HG03558 (cell line): ENCODE measurements at regions not wholly inside any gene's neighbourhood (a gene's known extent, or its start where the extent isn't known, plus 50 kb on each side); places are given as distances from the start of the nearest gene placed in this dataset.

ENCODE experiments used
- ATAC-seq: cut with Tn5 transposase; IDR thresholded peaks from one replicate; pipeline ENCODE4 v1.9.1; 2021; ENCODE audit warnings: moderate number of reproducible peaks; ENCODE audit not compliant: unreplicated experiment; ENCODE audit errors: extremely low read depth

DNA sequence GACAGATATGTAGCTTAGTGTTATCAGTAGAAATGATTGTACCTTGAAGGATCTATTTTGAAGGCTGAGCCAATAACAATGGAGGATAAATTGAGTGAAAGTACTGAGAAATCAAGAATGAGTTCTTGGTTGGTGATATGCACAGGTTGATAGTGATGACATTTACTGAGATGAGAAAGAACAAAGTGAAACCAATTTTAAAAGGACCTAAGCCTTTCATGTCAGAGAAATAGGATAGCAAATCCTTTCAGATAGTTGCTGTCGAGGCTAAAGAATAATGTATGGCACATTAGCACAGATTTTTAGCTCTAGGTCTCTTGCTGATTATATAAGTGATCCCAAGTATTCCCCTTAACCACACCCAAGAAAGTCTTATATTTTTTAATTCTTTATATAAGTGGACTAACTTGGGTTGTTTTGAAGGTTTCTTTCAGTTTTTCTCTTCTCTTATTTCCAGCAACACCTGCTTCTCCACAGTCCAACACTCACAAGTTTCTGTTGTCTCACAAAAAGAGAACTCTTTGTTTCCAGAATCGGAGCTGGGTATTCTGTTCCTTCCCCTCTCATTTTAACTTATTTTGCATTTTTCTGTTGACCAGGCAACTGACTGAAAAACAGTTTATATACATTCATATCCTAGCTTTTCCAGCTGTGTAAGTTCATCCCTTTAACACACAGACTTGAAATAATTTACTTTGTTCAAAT lies 286.9 kb upstream of the ATP10B start:
- ATAC-seq, result no peak

DNA sequence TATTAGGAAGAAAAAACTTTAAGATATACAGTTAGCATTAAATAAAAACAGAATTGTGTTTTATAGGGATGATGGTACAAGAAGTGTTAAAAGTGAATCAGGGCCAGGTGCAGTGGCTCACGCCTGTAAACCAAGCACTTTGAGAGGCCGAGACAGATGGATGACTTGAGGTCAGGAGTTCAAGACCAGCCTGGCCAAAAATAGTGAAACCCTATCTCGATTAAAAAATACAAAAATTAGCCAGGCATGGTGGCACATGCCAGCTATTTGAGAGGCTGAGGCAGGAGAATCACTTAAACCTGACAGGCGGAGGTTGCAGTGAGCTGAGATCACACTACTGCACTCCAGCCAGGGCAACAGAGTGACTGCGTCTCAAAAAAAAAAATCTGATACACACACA lies 282.9 kb upstream of the ATP10B start:
- no peak for ATAC-seq

DNA sequence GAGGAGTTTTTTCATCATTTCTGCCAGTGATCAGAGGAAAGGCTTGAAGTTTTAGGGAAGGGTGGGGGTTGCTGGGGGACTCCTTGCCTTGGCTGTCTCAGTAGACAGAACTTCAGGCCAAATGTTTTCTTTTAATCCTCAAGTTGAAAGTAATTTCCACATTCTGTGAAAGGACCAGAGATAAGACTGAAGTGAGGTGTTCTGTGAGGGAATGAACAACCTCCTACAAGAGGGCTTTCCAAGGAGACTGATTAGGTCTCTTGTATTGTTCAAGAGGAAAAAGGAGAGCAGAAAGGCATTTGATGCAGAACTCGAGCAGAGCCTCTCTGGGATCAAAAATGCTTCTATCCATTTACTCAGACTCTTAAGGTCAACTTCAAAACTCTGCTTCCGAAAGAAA lies 282.1 kb upstream of the ATP10B start:
- ATAC-seq, result no peak

- no peak for ATAC-seq
Observed at GRCh38 chr5:161115941-161116340, 263.9 kb upstream of the ATP10B start.

DNA sequence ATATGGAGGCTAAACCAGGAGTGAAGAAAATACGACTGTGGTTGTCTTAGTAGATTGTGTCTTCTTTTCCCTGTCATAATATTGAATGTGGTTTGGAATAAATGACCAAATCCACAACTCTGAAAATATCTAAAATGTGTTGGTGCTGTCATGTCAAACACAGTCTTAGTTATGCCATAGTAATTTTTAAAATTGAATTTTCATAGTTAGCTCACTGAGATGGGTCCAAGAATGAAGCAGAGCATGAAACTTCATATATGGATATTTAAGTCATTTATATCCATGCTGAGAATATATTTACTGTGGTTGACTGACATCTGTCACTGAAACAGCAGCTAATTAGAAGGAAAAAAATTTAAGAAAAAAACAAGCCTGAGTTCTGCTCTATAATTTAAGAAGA lies 260.4 kb upstream of the ATP10B start:
- ATAC-seq, result no peak

DNA sequence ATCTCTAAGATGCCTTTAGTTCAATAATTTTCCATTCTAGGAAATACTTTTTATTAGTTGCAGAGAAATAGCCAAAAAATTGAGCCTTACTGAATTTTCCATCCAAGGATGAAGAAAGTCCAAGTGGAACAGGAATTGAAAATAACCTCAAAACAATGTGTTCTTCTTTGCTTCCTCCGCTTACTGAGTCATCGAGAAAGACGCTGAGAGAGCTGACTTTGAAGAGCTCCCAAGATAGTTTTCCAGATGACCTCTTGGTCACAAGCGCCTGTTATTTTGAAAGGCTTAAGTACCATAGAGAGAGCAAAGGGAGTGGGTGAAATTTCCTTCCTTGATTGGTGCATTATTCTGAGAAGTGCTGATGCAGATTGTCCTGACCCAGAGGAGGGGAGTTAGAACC lies 253.5 kb upstream of the ATP10B start:
- ATAC-seq, result no peak

GRCh38 chr5:161098516-161098915 lies 246.5 kb upstream of the ATP10B start:
- ATAC-seq, result no peak

GRCh38 chr5:161096581-161096980 lies 244.6 kb upstream of the ATP10B start:
- no peak for ATAC-seq

GRCh38 chr5:161095953-161096352 lies 243.9 kb upstream of the ATP10B start:
- ATAC-seq, result no peak

DNA sequence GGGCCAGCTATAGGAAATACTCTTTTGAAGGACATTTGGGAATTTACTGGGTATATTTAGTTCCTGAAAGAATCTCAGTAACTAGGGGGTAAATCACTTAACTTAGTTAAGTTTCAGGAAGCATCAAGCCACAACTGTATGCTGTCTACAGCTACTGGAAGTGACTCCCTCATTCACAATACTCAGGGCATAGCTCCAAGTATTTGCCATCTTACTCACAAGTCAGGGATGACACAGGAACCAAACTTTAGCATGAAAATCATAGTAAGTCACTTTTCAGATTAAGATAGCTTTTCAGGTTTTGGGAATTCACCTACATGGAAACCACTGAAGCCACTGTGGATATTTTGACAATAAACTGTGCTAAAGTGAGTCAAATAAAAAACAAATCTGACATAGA lies 242.4 kb upstream of the ATP10B start:
- ATAC-seq, result no peak

- no peak for ATAC-seq
Observed at GRCh38 chr5:161093100-161093499, 241.1 kb upstream of the ATP10B start.

DNA sequence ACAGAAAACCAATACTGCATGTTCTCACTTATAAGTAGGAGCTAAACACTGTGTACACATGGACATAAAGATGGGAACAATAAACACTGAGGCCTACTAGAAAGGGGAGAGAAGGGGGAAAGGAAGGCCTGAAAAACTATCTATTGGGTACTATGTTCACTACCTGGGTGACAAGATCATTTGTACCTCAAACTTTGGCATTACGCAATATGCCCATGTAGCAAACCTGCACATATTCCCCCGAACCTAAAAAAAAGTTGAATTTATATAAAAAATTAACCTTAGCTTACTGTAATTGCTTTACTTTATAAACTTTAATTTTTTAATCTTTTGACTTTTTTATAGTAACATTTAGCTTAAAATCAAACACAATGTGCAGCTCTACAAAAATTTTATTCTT lies 237.6 kb upstream of the ATP10B start:
- no peak for ATAC-seq

- no peak for ATAC-seq
Observed at GRCh38 chr5:161086461-161086860, 234.4 kb upstream of the ATP10B start.

- no peak for ATAC-seq
Observed at GRCh38 chr5:161085056-161085455, 233.0 kb upstream of the ATP10B start.

GRCh38 chr5:161084115-161084514 lies 232.1 kb upstream of the ATP10B start:
- ATAC-seq, result no peak

DNA sequence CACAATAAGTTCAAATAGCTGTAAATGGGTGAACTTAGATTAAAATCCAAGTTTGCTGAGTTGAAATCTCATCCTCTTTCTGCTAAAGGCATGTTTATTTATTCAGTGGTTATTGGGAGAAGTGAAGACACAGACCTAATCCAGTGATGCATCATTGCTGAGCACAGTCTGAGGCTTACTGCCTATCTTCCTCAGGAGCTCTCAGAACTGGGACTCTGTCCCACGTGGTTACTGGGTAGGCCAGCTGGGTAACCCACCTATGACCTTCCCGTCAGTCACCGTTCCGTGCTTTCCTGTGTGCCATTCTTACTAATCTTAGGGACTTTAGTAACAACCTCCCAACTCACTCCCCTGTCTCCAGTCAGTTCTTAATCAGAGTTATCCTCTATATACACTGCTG lies 226.8 kb upstream of the ATP10B start:
- no peak for ATAC-seq

- no peak for ATAC-seq
Observed at GRCh38 chr5:161077936-161078545, 226.0 kb upstream of the ATP10B start.

DNA sequence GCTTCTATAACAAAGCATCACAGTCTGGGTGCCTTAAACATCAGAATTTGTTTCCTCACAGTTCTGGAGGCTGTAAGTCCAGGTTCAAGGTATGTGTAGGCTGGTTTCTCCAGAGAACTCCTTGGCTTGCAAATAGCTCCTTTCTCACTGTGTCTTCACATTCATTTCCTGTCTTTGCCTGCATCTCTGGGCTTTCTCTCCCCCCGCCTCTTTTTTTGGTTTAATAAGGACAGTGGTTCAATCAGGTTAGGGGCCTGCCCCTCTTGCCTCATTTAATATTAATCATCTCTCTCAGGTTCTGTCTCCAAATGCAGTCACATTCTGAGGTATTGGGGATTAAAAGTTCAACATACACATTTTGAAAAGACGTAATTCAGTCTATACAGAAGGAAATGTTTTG lies 225.5 kb upstream of the ATP10B start:
- ATAC-seq, result no peak

DNA sequence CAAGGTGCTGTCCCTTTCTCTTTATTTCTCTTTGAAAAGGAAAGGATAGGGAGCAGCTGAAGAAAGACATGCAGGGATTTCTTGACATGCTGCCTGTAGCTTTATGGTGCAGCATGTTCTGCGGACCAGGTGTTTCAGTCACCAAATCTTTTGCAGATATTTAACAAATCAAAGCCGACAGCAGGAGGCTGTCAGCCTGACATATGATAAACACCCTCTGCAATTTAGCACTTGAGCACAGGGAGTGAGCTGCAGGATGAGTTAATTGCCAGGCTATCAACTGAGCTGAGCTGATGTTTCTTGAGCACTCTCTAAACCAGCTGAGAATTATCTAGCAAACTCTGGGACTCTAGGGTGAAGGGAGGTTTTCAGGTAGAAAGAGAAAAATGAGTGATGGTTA lies 212.8 kb upstream of the ATP10B start:
- no peak for ATAC-seq

- no peak for ATAC-seq
Observed at GRCh38 chr5:161064297-161064696, 212.3 kb upstream of the ATP10B start.

GRCh38 chr5:161058781-161059180 lies 206.8 kb upstream of the ATP10B start:
- no peak for ATAC-seq

DNA sequence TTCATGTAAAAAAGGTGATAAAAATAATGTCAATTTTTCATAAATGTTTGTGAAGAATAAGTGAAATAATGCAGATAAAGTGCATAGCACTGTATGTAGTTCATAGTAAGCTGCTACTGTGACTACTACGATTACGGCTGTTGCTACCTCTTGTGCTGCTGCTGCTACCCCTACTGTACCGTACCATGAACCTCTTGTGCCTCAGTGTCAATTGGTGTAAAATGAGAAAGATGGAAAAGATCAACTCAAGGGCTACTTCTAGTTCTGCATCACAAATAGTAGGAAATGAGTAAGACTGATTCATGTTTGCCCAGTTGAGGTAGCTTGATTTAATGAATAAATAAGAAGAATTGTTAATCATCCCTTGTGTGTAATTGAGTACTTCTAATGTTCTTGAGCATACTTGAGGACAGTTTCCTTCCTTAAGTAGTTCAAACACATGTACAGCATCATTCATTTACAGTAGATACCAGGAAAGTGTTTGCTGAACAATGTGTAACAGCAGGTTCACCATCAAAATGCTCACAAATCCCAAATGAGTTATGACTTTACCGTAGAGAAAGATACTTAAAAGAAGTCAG lies 200.0 kb upstream of the ATP10B start:
- no peak for ATAC-seq
